VCaP (cell line): ENCODE measurements at regions not wholly inside any gene's neighbourhood (a gene's known extent, or its start where the extent isn't known, plus 50 kb on each side); places are given as distances from the start of the nearest gene placed in this dataset.

Source experiments
- H3K27ac ChIP-seq: fragments of 450-650 bp; 2 replicates; pipeline ENCODE4 v1.5.1; 2017
- TF ChIP-seq, protein P1 (sequence below): fragments of 450-650 bp; conservative IDR thresholded peaks from 2 replicates; pipeline ENCODE4 v1.5.1; 2017; ENCODE audit warnings: mild to moderate bottlenecking, moderate library complexity

- no peak overlapping the region for H3K27ac ChIP-seq
- TF ChIP-seq, protein P1, sequence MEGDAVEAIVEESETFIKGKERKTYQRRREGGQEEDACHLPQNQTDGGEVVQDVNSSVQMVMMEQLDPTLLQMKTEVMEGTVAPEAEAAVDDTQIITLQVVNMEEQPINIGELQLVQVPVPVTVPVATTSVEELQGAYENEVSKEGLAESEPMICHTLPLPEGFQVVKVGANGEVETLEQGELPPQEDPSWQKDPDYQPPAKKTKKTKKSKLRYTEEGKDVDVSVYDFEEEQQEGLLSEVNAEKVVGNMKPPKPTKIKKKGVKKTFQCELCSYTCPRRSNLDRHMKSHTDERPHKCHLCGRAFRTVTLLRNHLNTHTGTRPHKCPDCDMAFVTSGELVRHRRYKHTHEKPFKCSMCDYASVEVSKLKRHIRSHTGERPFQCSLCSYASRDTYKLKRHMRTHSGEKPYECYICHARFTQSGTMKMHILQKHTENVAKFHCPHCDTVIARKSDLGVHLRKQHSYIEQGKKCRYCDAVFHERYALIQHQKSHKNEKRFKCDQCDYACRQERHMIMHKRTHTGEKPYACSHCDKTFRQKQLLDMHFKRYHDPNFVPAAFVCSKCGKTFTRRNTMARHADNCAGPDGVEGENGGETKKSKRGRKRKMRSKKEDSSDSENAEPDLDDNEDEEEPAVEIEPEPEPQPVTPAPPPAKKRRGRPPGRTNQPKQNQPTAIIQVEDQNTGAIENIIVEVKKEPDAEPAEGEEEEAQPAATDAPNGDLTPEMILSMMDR = no peak
Observed at GRCh38 chr5:173557123-173557903, 59.1 kb downstream of the BOD1 start.

GRCh38 chr5:173556142-173557028, 60.1 kb downstream of the BOD1 start:
- no peak overlapping the region for H3K27ac ChIP-seq
- TF ChIP-seq, protein P1 = no peak

DNA sequence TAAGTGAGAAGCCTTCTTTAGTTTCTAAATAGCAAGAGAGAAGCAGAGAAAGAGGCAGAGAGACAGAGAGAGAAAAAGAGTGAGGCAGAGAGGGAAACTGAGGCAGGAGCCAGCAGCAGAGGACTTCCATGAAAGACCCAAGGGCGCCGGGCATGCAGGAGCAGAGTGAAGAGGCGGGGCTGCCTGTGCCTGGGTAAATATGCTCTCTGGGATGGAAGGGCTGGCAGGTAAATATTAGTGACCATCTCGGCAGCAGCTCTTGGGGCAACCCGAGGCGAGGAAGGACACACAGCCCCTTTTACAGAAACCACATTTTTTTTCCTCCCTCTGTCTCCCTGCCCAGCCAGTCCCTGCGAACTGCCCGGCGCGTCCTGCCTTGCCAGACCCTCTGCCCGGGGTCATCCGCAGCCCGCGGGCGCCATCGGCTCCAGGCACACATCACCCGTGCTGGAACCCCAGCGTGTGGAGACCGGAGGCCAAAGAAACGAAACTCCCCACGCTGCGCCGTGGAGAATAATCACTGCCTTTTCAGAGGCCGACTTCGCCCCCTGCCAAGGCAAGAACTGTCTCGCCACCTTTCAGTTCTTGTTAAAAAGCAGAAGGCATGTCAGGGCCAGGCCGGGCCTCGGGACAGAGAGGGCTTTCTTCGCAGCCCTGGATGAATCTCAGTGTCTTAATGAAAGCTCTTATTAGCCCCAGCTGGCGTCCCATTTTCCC, 61.3 kb downstream of the BOD1 start:
- no peak overlapping the region for H3K27ac ChIP-seq
- TF ChIP-seq, protein P1 = no peak

DNA sequence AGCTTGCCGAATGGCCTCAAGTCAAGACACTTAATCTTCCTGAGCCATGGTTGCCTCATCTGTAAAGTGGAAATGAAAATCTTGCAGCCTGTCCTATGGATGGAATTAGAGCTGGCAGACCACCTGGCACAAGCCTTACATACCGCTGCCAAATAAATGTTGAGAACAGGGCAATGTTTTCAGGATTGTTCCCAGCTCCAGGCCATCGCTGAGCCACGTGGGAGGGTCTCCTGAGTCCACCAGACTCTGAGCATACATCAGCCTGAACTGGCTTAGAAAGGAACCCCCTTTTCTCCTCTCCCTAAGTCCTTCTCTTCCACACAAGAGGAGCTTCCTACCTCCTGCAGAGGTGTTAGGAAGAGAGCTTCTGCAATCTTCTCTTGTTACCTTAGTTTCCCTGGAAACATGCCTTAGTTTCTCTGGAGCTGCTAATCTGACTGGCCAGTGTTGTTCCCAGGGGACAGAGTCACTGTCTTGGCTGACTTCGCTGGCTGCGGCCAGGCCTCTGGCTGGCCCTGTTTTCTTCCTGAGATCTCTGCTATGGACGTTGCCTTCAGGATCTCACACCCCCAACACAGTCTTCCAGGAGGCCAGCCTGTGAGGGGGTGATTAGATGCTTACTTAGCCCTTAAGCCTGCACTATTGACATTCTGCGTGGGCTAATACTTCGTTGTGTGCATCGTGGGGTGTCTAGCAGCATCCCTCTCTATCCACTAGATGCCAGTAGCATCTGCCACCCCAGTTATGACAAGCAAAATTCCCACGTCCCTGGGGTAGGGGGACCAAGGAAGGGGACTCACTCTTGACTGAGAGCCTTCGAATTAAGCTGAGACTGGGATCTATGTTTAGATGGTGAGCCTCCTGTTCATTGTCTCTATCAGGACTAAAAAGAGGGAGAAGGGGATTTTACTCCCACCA, 62.2 kb downstream of the BOD1 start:
- TF ChIP-seq, protein P1 = no peak
- H3K27ac ChIP-seq = no peak overlapping the region

DNA sequence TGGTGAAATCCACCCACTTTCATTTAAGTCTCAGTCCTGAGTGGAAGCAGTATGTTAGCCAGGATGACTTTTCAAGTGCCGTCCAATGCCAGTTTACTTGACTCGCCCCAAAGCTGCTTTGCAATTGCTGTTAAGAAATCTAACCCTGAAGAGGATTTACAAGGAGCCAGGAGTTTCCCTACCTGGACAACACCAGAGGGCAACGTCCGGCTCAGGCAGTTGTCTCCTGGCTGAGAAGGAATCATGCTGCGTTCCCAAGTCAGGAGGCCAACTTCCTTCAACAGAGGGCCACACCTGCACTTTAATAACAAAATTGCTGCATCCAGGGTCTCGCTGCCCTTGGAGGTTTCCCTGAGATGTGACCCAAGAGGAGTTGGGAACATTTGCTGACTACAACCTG, 65.8 kb downstream of the BOD1 start:
- TF ChIP-seq, protein P1 = no peak

DNA sequence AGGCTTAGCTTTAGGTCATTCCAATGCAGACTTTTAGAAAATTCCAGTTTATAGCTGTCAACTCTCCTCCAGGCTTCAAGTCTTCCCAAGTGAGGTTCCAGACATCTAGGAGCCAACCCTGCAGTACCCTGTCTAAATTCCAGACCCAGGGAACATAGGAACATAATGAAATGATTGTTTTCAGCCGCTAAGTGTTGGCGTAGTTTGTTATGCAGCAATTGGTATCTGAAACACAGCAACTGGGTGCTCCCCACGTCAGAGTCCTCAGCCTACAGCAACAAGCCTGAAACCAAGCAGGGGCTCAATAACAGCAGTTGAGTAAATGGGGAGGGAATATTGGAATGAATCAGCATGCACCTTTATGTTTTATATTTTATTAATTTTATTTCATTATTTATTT, 66.8 kb downstream of the BOD1 start:
- TF ChIP-seq, protein P1 = no peak
- H3K27ac ChIP-seq = no peak overlapping the region

More for the DNA sequence above, 65.8 kb downstream of the BOD1 start:
- no peak overlapping the region for H3K27ac ChIP-seq
